Calu3 (cell line): ENCODE measurements at regions not wholly inside any gene's neighbourhood (a gene's known extent, or its start where the extent isn't known, plus 50 kb on each side); places are given as distances from the start of the nearest gene placed in this dataset.

Experiments
- BruUV-seq: library from RNA; stranded (reverse); fragments of 400-500 nt; replicated peaks from 2 replicates; lab custom pipeline; 2021; lab: Mats Ljungman, UMichigan
- CTCF ChIA-PET: fragments of 300-600 bp; sonication (Branson Sonifier 250); formaldehyde crosslinking; loops from one replicate; lab custom pipeline; 2022; ENCODE audit warnings: antibody characterized with exemption; lab: Charles Lee
- DNase-seq: peaks from one replicate; pipeline ENCODE4 v3.0.0; 2022
- H3K27ac Mint-ChIP-seq: one replicate; pipeline ENCODE4 v1.8.0; 2022; ENCODE audit warnings: mixed read lengths; ENCODE audit not compliant: unreplicated experiment
- H3K27me3 Mint-ChIP-seq: one replicate; pipeline ENCODE4 v1.8.0; 2022; ENCODE audit warnings: mixed read lengths; ENCODE audit not compliant: unreplicated experiment
- H3K36me3 Mint-ChIP-seq: one replicate; pipeline ENCODE4 v1.8.0; 2022; ENCODE audit warnings: mild to moderate bottlenecking, moderate library complexity, mixed read lengths; ENCODE audit not compliant: insufficient read depth, unreplicated experiment
- H3K4me1 Mint-ChIP-seq: one replicate; pipeline ENCODE4 v1.8.0; 2022; ENCODE audit warnings: mild to moderate bottlenecking, low read depth, mixed read lengths; ENCODE audit not compliant: unreplicated experiment
- H3K4me3 Mint-ChIP-seq: one replicate; pipeline ENCODE4 v1.8.0; 2022; ENCODE audit warnings: mild to moderate bottlenecking, low read depth, moderate library complexity, mixed read lengths; ENCODE audit not compliant: unreplicated experiment
- H3K9me3 Mint-ChIP-seq: one replicate; pipeline ENCODE4 v1.8.0; 2022; ENCODE audit warnings: low read depth, mixed read lengths; ENCODE audit not compliant: unreplicated experiment
- intact Hi-C: fragments of 100-400 bp; cut with micrococcal nuclease; formaldehyde crosslinking; loops from one replicate; pipeline ENCODE4 v1.10.0; 2022; ENCODE audit not compliant: unreplicated experiment
- TF ChIP-seq, protein P1 (sequence below): fragments of 200-600 bp; IDR thresholded peaks from one replicate; pipeline ENCODE4 v1.8.0; 2022; ENCODE audit warnings: antibody characterized with exemption; ENCODE audit not compliant: unreplicated experiment

DNA sequence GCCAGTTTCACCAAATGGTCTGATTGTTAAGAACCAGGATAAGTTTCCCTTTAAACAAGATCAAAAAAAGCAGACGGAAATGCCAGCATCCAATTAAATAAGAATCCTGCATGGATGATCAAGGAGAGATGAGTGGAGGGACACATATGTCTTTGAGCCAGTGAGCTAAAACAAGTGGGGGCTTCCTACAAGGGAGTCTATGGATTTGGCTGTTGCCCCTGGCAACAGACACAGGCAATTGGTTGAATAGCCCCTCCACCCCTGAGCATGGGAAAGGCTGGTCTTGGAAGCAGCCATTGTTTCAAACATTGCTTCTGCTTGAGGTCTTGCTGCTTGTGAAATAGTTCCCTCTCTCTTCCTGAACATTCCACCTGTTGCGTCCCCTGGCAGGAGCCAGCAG lies 374.7 kb upstream of the ERCC4 start:
- H3K9me3 Mint-ChIP-seq, result no peaks in the 10 kb centered on the region
- CTCF ChIA-PET, result no interaction called here
- TF ChIP-seq, protein P1, sequence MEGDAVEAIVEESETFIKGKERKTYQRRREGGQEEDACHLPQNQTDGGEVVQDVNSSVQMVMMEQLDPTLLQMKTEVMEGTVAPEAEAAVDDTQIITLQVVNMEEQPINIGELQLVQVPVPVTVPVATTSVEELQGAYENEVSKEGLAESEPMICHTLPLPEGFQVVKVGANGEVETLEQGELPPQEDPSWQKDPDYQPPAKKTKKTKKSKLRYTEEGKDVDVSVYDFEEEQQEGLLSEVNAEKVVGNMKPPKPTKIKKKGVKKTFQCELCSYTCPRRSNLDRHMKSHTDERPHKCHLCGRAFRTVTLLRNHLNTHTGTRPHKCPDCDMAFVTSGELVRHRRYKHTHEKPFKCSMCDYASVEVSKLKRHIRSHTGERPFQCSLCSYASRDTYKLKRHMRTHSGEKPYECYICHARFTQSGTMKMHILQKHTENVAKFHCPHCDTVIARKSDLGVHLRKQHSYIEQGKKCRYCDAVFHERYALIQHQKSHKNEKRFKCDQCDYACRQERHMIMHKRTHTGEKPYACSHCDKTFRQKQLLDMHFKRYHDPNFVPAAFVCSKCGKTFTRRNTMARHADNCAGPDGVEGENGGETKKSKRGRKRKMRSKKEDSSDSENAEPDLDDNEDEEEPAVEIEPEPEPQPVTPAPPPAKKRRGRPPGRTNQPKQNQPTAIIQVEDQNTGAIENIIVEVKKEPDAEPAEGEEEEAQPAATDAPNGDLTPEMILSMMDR, result no peak
- H3K36me3 Mint-ChIP-seq, result no peaks in the 10 kb centered on the region
- H3K4me1 Mint-ChIP-seq, result no peaks in the 10 kb centered on the region
- DNase-seq, result no peak
- no peak overlapping the region for H3K4me3 Mint-ChIP-seq
- no peak overlapping the region for H3K27ac Mint-ChIP-seq
- intact Hi-C loops, result loop anchor here (5.0 kb wide), 1 partner anchor 48 kb away; no protein-coding TSS in a partner anchor
- BruUV-seq, result no TSS peak
- H3K27me3 Mint-ChIP-seq, result no peaks in the 10 kb centered on the region

DNA sequence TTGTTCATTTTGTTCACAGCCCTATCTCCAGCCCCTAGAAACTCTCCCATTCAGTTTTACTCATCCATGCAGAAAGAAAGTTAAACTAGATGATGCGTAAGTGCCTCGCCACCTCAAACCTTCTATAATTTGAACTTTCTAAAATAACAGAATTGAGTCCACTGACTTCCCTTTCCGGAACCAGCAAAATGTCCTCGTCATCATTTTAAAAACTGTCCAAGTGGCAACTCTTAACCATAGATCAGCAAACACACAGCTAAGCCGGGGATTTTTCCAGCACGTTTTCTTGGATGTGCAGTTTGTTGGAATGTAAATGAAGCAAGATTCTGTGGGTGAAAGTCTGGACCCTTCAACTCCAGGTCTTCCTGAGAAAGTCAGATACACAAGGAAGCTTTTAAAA lies 369.7 kb upstream of the ERCC4 start:
- no peak overlapping the region for H3K4me3 Mint-ChIP-seq
- no peak for DNase-seq
- no TSS peak for BruUV-seq
- TF ChIP-seq, protein P1, result no peak
- H3K4me1 Mint-ChIP-seq, result no peaks in the 10 kb centered on the region
- CTCF ChIA-PET, result no interaction called here
- H3K27ac Mint-ChIP-seq, result no peak overlapping the region
- H3K9me3 Mint-ChIP-seq, result peaks cover 4% of the 10 kb centered on the region
- intact Hi-C loops, result no loop called here
- no peaks in the 10 kb centered on the region for H3K27me3 Mint-ChIP-seq
- H3K36me3 Mint-ChIP-seq, result no peaks in the 10 kb centered on the region

DNA sequence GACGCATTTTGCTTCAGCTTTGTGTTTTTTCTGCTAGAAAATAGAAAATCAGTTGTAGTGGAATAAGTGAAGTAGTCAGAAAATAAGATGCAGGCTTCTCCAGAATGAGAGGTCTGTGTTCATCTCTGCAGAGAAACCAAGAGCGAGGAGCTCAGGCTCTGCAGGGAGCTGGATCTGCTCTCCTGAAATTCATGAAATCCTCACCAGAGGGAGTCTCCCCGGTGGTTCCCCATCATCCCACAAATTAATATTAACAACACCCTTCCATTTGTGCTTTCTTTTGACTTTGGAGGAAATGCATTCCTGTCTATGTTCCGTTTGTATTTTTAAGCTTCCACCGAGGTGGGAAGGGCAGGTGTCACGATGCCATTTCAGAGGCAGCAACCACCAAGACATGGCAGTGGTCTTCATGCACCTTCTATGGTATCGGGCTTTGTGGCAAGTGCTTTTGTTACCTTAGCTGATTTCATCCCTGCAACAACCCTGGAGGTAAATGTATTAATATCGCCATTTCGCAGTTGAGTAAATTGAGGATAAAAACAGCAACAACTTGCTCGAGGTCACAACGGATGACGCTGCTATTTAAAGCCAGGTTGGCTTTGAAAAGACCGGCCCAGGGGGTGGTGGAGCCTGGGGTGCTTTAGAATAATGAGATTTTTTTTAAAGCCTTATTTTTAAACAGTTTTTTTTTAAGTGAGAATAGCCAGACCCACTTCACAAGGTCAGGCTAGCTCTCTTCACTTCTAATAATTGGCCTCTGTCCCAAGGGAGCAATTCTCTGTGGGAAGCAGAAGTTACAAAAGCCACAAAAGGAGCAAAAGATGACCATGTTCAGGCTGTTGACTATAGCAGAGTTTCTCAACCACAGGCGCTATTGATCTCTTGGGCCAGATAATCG lies 367.6 kb upstream of the ERCC4 start:
- no peak for DNase-seq
- no peaks in the 10 kb centered on the region for H3K4me1 Mint-ChIP-seq
- peaks cover 6% of the 10 kb centered on the region for H3K9me3 Mint-ChIP-seq
- BruUV-seq, result no TSS peak
- TF ChIP-seq, protein P1, result no peak
- intact Hi-C loops, result no loop called here
- CTCF ChIA-PET, result interaction anchor here (1.8 kb wide), 1 partner anchor 39 kb away, joined by 4 read pairs; no protein-coding TSS in a partner anchor
- no peak overlapping the region for H3K4me3 Mint-ChIP-seq
- no peak overlapping the region for H3K27ac Mint-ChIP-seq
- H3K36me3 Mint-ChIP-seq, result no peaks in the 10 kb centered on the region
- no peaks in the 10 kb centered on the region for H3K27me3 Mint-ChIP-seq

DNA sequence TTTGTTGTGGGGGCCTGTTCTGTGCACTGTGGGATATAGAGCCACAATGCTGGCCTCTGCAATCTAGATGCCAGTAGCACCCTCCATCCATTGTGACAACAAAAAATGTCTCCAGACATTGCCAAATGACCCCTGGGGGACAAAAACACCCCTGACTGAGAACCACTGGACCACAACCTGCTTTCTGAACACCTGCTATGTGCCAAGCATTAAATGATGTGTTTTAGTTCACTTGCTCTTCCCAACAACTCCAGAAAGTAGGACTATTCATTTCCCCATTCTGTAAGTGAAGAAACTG lies 367.0 kb upstream of the ERCC4 start:
- Mint-ChIP-seq H3K27me3 (no peaks in the 10 kb centered on the region), H3K4me1 (no peaks in the 10 kb centered on the region), H3K9me3 (peaks cover 6% of the 10 kb centered on the region), H3K27ac (no peak overlapping the region), H3K4me3 (no peak overlapping the region), H3K36me3 (no peaks in the 10 kb centered on the region)
- intact Hi-C loops, result no loop called here
- TF ChIP-seq, protein P1, result no peak
- DNase-seq, result no peak
- no TSS peak for BruUV-seq
- CTCF ChIA-PET, result interaction anchor here (1.8 kb wide), 1 partner anchor 38 kb away, joined by 4 read pairs; no protein-coding TSS in a partner anchor
